Body of pancreas (tissue), 4 donors: ENCODE measurements at regions not wholly inside any gene's neighbourhood (a gene's known extent, or its start where the extent isn't known, plus 50 kb on each side); places are given as distances from the start of the nearest gene placed in this dataset.

Experiments used
- ATAC-seq: fragments of 150-250 bp; one replicate; pipeline ENCODE4 v1.9.1; 2016
- DNase-seq, 4 donors: peaks; one replicate each; pipeline ENCODE4 v3.0.0-alpha.2; 2019
- H3K27ac ChIP-seq, 4 donors: fragments of 200-600 bp; sonication (generic); 1 replicate in 3 of 4; 2 replicates in 1 of 4; pipeline versions ENCODE4 v1.5.1 to v1.6.1; 2016 to 2019; ENCODE audit warnings: mild to moderate bottlenecking in 1 of 4, mixed read lengths in 1 of 4, moderate library complexity in 1 of 4
- H3K27me3 ChIP-seq, 2 donors: fragments of 200-600 bp; sonication (generic); one replicate each; pipeline ENCODE4 v1.6.0; 2016; ENCODE audit warnings: mild to moderate bottlenecking in 1 of 2
- H3K36me3 ChIP-seq, 2 donors: fragments of 200-600 bp; sonication (generic); replicated peaks in 1 of 2; 2 replicates each; pipeline ENCODE4 v1.5.1; 2016; ENCODE audit warnings: low read depth in 2 of 2; ENCODE audit not compliant: insufficient read depth in 1 of 2
- H3K4me1 ChIP-seq: fragments of 200-600 bp; sonication (generic); one replicate; pipeline ENCODE4 v1.6.0; 2016
- H3K4me3 ChIP-seq, 2 donors: fragments of 200-600 bp; sonication (generic); 1 replicate in 1 of 2; 2 replicates in 1 of 2; pipeline ENCODE4 v1.5.1; 2016 to 2019
- H3K9me3 ChIP-seq, 3 donors: fragments of 200-600 bp; sonication (generic); 1 replicate in 2 of 3; 2 replicates in 1 of 3; pipeline ENCODE4 v1.5.1; 2016
- CTCF ChIP-seq, 7 experiments: fragments of 450-650 bp in 4 of 7; fragments of 200-600 bp in 3 of 7; sonication (generic) in 3 of 7; IDR thresholded peaks; one replicate each; pipeline ENCODE4 v1.5.1; 2016 to 2019; ENCODE audit warnings: antibody characterized with exemption in 7 of 7
- POLR2A ChIP-seq, 3 donors: fragments of 450-650 bp; IDR thresholded peaks; one replicate each; pipeline ENCODE4 v1.6.1; 2016; ENCODE audit warnings: antibody characterized with exemption in 3 of 3, mild to moderate bottlenecking in 2 of 3
- WGBS, 2 donors: methylation state at CpG; one replicate each; pipeline ENCODE4 v1.1.5; 2017; 5-methylcytosine and 5-hydroxymethylcytosine counted together
- intact Hi-C: fragments of 100-400 bp; cut with DNase I; formaldehyde crosslinking; loops from one replicate; pipeline ENCODE4 v1.15.1; 2023

GRCh38 chr1:218760601-218761570 is 412.8 kb upstream of the LYPLAL1 start:
- TF ChIP-seq CTCF (IDR thresholded peaks at IDR 0.05) (no peak), POLR2A (IDR thresholded peaks at IDR 0.05) (no peak)
- Histone ChIP-seq H3K4me3 (no peak overlapping the region), H3K27me3 (no peaks in the 10 kb centered on the region), H3K4me1 (no peaks in the 10 kb centered on the region), H3K9me3 (no peaks in the 10 kb centered on the region), H3K36me3 (no peaks in the 10 kb centered on the region), H3K27ac (no peak overlapping the region)
- ATAC-seq (no peak), DNase-seq (no peak)
- intact Hi-C loops: no loop called here
- WGBS, 2 donors: 81 to 85% methylated on average over 3 of the region's 3 CpGs

GRCh38 chr1:218763538-218763937 is 410.1 kb upstream of the LYPLAL1 start:
- Histone ChIP-seq H3K9me3 (no peaks in the 10 kb centered on the region), H3K27ac (no peak overlapping the region), H3K4me1 (no peaks in the 10 kb centered on the region), H3K27me3 (no peaks in the 10 kb centered on the region), H3K36me3 (no peaks in the 10 kb centered on the region), H3K4me3 (no peak overlapping the region)
- ATAC-seq (no peak), DNase-seq (no peak)
- TF ChIP-seq CTCF (IDR thresholded peaks at IDR 0.05) (no peak), POLR2A (IDR thresholded peaks at IDR 0.05) (no peak)
- intact Hi-C loops: no loop called here
- 81 to 82% methylated on average over 2 of the region's 2 CpGs for WGBS, 2 donors

GRCh38 chr1:218765753-218766152 is 407.9 kb upstream of the LYPLAL1 start:
- 52 to 71% methylated on average over 5 of the region's 5 CpGs for WGBS, 2 donors
- DNase-seq: no peak

GRCh38 chr1:218771931-218772330 is 401.7 kb upstream of the LYPLAL1 start:
- H3K9me3 ChIP-seq: no peaks in the 10 kb centered on the region
- H3K27me3 ChIP-seq: no peaks in the 10 kb centered on the region
- H3K4me3 ChIP-seq: no peak overlapping the region
- no peak overlapping the region for H3K27ac ChIP-seq
- H3K36me3 ChIP-seq: no peaks in the 10 kb centered on the region
- DNase-seq: no peak
- 70 to 80% methylated on average over 3 of the region's 3 CpGs for WGBS, 2 donors
- intact Hi-C loops: no loop called here
- no peak for ATAC-seq
- no peaks in the 10 kb centered on the region for H3K4me1 ChIP-seq
- TF ChIP-seq CTCF (IDR thresholded peaks at IDR 0.05) (no peak), POLR2A (IDR thresholded peaks at IDR 0.05) (no peak)

More at GRCh38 chr1:218765753-218766152, 407.9 kb upstream of the LYPLAL1 start:
- no peaks in the 10 kb centered on the region for H3K4me1 ChIP-seq
- H3K27ac ChIP-seq: no peak overlapping the region
- H3K4me3 ChIP-seq: no peak overlapping the region
- no peak for ATAC-seq
- intact Hi-C loops: no loop called here
- H3K36me3 ChIP-seq: no peaks in the 10 kb centered on the region
- TF ChIP-seq POLR2A (IDR thresholded peaks at IDR 0.05) (no peak), CTCF (IDR thresholded peaks at IDR 0.05) (no peak)
- no peaks in the 10 kb centered on the region for H3K27me3 ChIP-seq
- no peaks in the 10 kb centered on the region for H3K9me3 ChIP-seq

DNA sequence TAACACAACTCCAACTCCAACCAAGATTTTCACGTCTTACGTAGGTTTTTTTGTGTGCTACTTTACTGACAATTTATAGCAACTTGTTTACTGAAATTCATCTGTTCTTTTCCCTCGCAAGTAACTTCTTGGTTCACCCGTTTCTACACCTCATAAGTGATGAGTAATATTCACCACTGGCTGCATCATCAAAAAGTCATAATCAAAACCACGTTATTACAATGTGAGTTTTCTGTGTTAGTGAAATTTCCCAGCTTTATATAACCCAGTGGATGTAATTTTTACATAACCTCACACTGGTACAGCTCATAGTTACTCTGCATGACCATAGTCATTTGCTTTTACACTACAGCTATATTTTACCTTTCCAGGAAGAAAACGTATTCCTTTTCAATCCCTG is 401.1 kb upstream of the LYPLAL1 start:
- Histone ChIP-seq H3K27me3 (no peaks in the 10 kb centered on the region), H3K27ac (no peak overlapping the region), H3K9me3 (no peaks in the 10 kb centered on the region), H3K4me3 (no peak overlapping the region), H3K36me3 (no peaks in the 10 kb centered on the region), H3K4me1 (no peaks in the 10 kb centered on the region)
- intact Hi-C loops: no loop called here
- 64 to 72% methylated on average over 6 of the region's 6 CpGs for WGBS, 2 donors
- DNase-seq (no peak), ATAC-seq (no peak)
- TF ChIP-seq POLR2A (IDR thresholded peaks at IDR 0.05) (no peak), CTCF (IDR thresholded peaks at IDR 0.05) (no peak)
